Neural cell (in vitro differentiated cells): ENCODE measurements at regions not wholly inside any gene's neighbourhood (a gene's known extent, or its start where the extent isn't known, plus 50 kb on each side); places are given as distances from the start of the nearest gene placed in this dataset.
A peak's percentile ranks its signal among the peaks of the same experiment; 100 is the strongest.

ENCODE experiments used
- H2AFZ ChIP-seq: fragments of 200-600, 300-800 bp; sonication (generic), shearing (Covaris generic); 2 replicates; pipeline ENCODE4 v1.6.0; 2014; ENCODE audit warnings: low read depth, mild to moderate bottlenecking, antibody characterized with exemption, low read length, moderate library complexity
- H3F3A ChIP-seq: fragments of 200-600 bp; shearing (Covaris generic); 2 replicates; pipeline ENCODE4 v1.6.1; 2016; ENCODE audit warnings: mild to moderate bottlenecking, moderate library complexity, mixed read lengths, antibody characterized with exemption, low read length; ENCODE audit not compliant: insufficient read depth, poor library complexity, severe bottlenecking
- H3K27ac ChIP-seq: fragments of 200-600, 300-800 bp; sonication (generic), shearing (Covaris generic); 2 replicates; pipeline ENCODE4 v1.5.1; 2014; ENCODE audit warnings: mild to moderate bottlenecking, low read length, moderate library complexity
- H3K27me3 ChIP-seq: fragments of 300-800, 200-600 bp; sonication (generic), shearing (Covaris generic); 2 replicates; pipeline ENCODE4 v1.6.0; 2014; ENCODE audit warnings: mild to moderate bottlenecking, low read depth, low read length, moderate library complexity; ENCODE audit not compliant: insufficient read depth
- H3K36me3 ChIP-seq: fragments of 300-800, 200-600 bp; sonication (generic), shearing (Covaris generic); 2 replicates; pipeline ENCODE4 v1.5.1; 2014; ENCODE audit warnings: mild to moderate bottlenecking, antibody characterized with exemption, low read length, moderate library complexity; ENCODE audit not compliant: insufficient read depth
- H3K4me2 ChIP-seq: fragments of 300-800, 200-600 bp; sonication (generic), shearing (Covaris generic); 2 replicates; pipeline ENCODE4 v1.6.0; 2014; ENCODE audit warnings: mild to moderate bottlenecking, low read length
- H3K4me3 ChIP-seq: fragments of 300-800, 200-600 bp; sonication (generic), shearing (Covaris generic); 2 replicates; pipeline ENCODE4 v1.5.1; 2014; ENCODE audit warnings: mild to moderate bottlenecking, low read length, moderate library complexity
- H3K79me2 ChIP-seq: fragments of 200-600 bp; shearing (Covaris generic); replicated peaks from 2 replicates; pipeline ENCODE4 v1.6.0; 2014; ENCODE audit warnings: mild to moderate bottlenecking, low read length, moderate library complexity; ENCODE audit not compliant: insufficient read depth
- H3K9ac ChIP-seq: fragments of 300-800, 200-600 bp; sonication (generic), shearing (Covaris generic); 2 replicates; pipeline ENCODE4 v1.6.1; 2016; ENCODE audit warnings: mild to moderate bottlenecking, low read length, mixed read lengths
- H3K9me2 ChIP-seq: fragments of 200-600 bp; shearing (Covaris generic); 2 replicates; pipeline ENCODE4 v1.6.1; 2016; ENCODE audit warnings: mild to moderate bottlenecking, low read length, mixed read lengths; ENCODE audit not compliant: insufficient read depth
- H3K9me3 ChIP-seq: fragments of 200-600, 300-800 bp; sonication (generic), shearing (Covaris generic); 2 replicates; pipeline ENCODE4 v1.6.1; 2016; ENCODE audit warnings: mild to moderate bottlenecking, mixed run types, low read length, moderate library complexity, mixed read lengths
- H4K20me1 ChIP-seq: fragments of 200-600 bp; shearing (Covaris generic); 2 replicates; pipeline ENCODE4 v1.6.1; 2016; ENCODE audit warnings: mild to moderate bottlenecking, mixed run types; ENCODE audit not compliant: insufficient read depth
- EP300 ChIP-seq: fragments of 450-650 bp; conservative IDR thresholded peaks from 2 replicates; pipeline ENCODE4 v1.6.1; 2014; ENCODE audit warnings: antibody characterized with exemption, mild to moderate bottlenecking, moderate library complexity; ENCODE audit not compliant: poor library complexity, severe bottlenecking
- EZH2 ChIP-seq: fragments of 200-600, 300-800 bp; shearing (Covaris generic), sonication (generic); IDR thresholded peaks from 2 replicates; pipeline ENCODE4 v1.6.1; 2014; ENCODE audit warnings: antibody characterized with exemption, low read length, borderline replicate concordance, mild to moderate bottlenecking; ENCODE audit not compliant: insufficient read depth, poor library complexity, severe bottlenecking
- MXI1 ChIP-seq: fragments of 450-650 bp; conservative IDR thresholded peaks from 2 replicates; pipeline ENCODE4 v1.6.1; 2014; ENCODE audit warnings: antibody characterized with exemption, mild to moderate bottlenecking; ENCODE audit not compliant: poor library complexity, severe bottlenecking
- POLR2AphosphoS5 ChIP-seq: IDR thresholded peaks from 2 replicates; pipeline ENCODE4 v1.6.1; 2012
- RAD21 ChIP-seq: fragments of 450-650 bp; conservative IDR thresholded peaks from 2 replicates; pipeline ENCODE4 v1.6.1; 2014; ENCODE audit warnings: antibody characterized with exemption, mild to moderate bottlenecking, moderate library complexity
- SMC3 ChIP-seq: fragments of 450-650 bp; conservative IDR thresholded peaks from 2 replicates; pipeline ENCODE4 v1.6.1; 2014; ENCODE audit warnings: antibody characterized with exemption, mild to moderate bottlenecking, moderate library complexity; ENCODE audit not compliant: poor library complexity
- TAF1 ChIP-seq: IDR thresholded peaks from 2 replicates; pipeline ENCODE4 v1.6.1; 2012; ENCODE audit warnings: low read depth
- TF ChIP-seq, protein P1 (sequence below): IDR thresholded peaks from 2 replicates; pipeline ENCODE4 v1.6.1; 2012; ENCODE audit warnings: borderline replicate concordance
- TF ChIP-seq, protein P2 (sequence below): fragments of 450-650 bp; IDR thresholded peaks from 2 replicates; pipeline ENCODE4 v1.5.1; 2014; ENCODE audit warnings: antibody characterized with exemption, mild to moderate bottlenecking, moderate library complexity; ENCODE audit not compliant: poor library complexity, severe bottlenecking

DNA sequence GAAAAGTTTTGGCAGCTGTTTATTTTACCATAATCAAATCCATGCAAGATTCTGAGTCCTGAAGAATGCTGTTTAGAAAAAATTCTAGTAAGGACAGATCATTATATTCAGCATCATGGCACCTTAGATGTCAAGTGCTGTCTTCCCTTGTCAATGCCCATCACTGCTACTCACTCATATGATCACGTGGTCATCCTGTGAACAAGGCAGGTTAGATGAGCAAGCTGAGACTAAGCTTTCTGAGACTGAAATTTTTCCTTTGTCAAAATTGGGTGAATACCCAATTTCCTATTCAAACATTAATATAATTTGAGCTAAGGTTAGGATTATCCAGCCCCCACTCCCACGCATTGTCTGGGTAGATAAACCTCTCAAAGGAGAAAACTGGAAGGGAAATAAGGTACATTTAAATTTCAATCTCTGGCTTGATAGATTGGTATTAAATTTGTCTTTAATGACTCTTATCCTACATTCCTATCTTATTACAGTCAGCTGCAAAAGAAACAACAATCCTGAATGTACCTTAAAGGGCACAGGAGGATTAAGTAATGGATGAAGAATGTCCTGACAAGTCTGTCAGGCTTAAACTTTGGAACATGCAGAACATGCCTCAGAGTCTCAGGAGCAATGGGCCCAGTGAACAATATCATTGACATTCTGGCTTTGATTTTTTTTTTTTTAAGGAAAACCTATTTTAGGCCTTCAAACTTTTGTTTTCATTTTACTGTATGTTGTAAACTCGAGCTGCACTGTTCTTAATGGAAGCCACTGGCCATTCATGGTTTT is 148.7 kb upstream of the RANBP3L start:
- Histone ChIP-seq H4K20me1 (no peaks in the 10 kb centered on the region), H3K9me3 (no peaks in the 10 kb centered on the region), H3K9me2 (no peaks in the 10 kb centered on the region), H2AFZ (no peak overlapping the region), H3K79me2 (no peaks in the 10 kb centered on the region), H3K9ac (no peak overlapping the region), H3K36me3 (no peaks in the 10 kb centered on the region), H3F3A (no peaks in the 10 kb centered on the region), H3K27me3 (no peaks in the 10 kb centered on the region), H3K27ac (no peak overlapping the region), H3K4me2 (no peak overlapping the region), H3K4me3 (no peak overlapping the region)
- TF ChIP-seq SMC3 (no peak), EZH2 (no peak), POLR2AphosphoS5 (no peak), EP300 (no peak), RAD21 (no peak), TAF1 (no peak), MXI1 (no peak)
- TF ChIP-seq, protein P1, sequence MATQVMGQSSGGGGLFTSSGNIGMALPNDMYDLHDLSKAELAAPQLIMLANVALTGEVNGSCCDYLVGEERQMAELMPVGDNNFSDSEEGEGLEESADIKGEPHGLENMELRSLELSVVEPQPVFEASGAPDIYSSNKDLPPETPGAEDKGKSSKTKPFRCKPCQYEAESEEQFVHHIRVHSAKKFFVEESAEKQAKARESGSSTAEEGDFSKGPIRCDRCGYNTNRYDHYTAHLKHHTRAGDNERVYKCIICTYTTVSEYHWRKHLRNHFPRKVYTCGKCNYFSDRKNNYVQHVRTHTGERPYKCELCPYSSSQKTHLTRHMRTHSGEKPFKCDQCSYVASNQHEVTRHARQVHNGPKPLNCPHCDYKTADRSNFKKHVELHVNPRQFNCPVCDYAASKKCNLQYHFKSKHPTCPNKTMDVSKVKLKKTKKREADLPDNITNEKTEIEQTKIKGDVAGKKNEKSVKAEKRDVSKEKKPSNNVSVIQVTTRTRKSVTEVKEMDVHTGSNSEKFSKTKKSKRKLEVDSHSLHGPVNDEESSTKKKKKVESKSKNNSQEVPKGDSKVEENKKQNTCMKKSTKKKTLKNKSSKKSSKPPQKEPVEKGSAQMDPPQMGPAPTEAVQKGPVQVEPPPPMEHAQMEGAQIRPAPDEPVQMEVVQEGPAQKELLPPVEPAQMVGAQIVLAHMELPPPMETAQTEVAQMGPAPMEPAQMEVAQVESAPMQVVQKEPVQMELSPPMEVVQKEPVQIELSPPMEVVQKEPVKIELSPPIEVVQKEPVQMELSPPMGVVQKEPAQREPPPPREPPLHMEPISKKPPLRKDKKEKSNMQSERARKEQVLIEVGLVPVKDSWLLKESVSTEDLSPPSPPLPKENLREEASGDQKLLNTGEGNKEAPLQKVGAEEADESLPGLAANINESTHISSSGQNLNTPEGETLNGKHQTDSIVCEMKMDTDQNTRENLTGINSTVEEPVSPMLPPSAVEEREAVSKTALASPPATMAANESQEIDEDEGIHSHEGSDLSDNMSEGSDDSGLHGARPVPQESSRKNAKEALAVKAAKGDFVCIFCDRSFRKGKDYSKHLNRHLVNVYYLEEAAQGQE: no peak
- TF ChIP-seq, protein P2, sequence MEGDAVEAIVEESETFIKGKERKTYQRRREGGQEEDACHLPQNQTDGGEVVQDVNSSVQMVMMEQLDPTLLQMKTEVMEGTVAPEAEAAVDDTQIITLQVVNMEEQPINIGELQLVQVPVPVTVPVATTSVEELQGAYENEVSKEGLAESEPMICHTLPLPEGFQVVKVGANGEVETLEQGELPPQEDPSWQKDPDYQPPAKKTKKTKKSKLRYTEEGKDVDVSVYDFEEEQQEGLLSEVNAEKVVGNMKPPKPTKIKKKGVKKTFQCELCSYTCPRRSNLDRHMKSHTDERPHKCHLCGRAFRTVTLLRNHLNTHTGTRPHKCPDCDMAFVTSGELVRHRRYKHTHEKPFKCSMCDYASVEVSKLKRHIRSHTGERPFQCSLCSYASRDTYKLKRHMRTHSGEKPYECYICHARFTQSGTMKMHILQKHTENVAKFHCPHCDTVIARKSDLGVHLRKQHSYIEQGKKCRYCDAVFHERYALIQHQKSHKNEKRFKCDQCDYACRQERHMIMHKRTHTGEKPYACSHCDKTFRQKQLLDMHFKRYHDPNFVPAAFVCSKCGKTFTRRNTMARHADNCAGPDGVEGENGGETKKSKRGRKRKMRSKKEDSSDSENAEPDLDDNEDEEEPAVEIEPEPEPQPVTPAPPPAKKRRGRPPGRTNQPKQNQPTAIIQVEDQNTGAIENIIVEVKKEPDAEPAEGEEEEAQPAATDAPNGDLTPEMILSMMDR: no peak

DNA sequence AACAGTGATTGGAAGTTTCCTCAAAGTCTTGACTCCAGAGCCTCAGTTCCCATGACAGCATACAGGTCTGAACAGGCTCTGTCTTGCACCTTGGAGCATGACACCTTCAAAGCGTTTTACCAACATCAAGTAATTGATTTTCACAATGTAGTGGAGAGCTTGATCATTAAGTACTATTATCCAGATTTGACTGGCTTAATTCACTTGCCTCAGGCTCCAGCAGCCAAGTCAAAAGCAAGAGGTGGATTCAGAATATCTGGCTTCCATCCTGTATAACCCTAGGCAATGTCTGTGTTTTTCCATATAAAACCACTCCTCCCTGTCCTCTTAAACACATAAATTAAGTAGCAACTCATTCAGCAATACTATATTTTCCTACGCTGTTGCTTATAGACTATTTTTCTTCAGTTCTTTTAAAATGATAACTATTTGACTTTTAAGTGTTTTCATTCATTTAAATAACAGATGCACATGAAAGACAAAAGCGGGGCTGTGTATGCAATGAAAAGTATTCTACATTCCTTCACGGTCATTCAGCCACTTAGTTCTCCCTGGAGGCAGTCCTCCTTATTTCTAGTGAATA is 150.8 kb upstream of the RANBP3L start:
- Histone ChIP-seq H3K27ac (no peak overlapping the region), H3K27me3 (no peaks in the 10 kb centered on the region), H3K9me3 (no peaks in the 10 kb centered on the region), H3F3A (no peaks in the 10 kb centered on the region), H3K9ac (no peak overlapping the region), H2AFZ (no peak overlapping the region), H3K79me2 (no peaks in the 10 kb centered on the region), H3K9me2 (no peaks in the 10 kb centered on the region), H3K36me3 (no peaks in the 10 kb centered on the region), H4K20me1 (no peaks in the 10 kb centered on the region), H3K4me3 (no peak overlapping the region), H3K4me2 (no peak overlapping the region)
- TF ChIP-seq SMC3 (no peak), EZH2 (no peak), POLR2AphosphoS5 (peak; percentile 38)
